Natural killer cell treated with Interleukin-12 subunit alpha and Interleukin-12 subunit beta and Interleukin-15 and Interleukin-18, amount 100 ng/mL, for 72 hours (primary cell): ENCODE measurements at regions not wholly inside any gene's neighbourhood (a gene's known extent, or its start where the extent isn't known, plus 50 kb on each side); places are given as distances from the start of the nearest gene placed in this dataset.

Experiments
- ATAC-seq, 2 donors: fragments of 150-1000 bp; cut with Tn5 transposase in 1 of 2; sonication (Bioruptor Pico), chemical (Tn5 transposase) in 1 of 2; 2 replicates each; pipeline ENCODE4 v1.10.0; 2021
- DNase-seq: peaks from one replicate; pipeline ENCODE4 v3.0.0; 2022; ENCODE audit warnings: low spot score
- H3K27ac Mint-ChIP-seq, 2 donors: 1 replicate in 1 of 2; 2 replicates in 1 of 2; pipeline ENCODE4 v1.8.0; 2022; ENCODE audit warnings: mixed read lengths in 2 of 2, mild to moderate bottlenecking in 1 of 2, moderate library complexity in 1 of 2
- H3K27me3 Mint-ChIP-seq, 2 donors: 1 replicate in 1 of 2; 2 replicates in 1 of 2; pipeline ENCODE4 v1.8.0; 2022; ENCODE audit warnings: mixed read lengths in 2 of 2
- H3K36me3 Mint-ChIP-seq: one replicate; pipeline ENCODE4 v1.8.0; 2022; ENCODE audit warnings: mixed read lengths
- H3K4me1 Mint-ChIP-seq, 2 donors: 1 replicate in 1 of 2; 2 replicates in 1 of 2; pipeline ENCODE4 v1.8.0; 2022; ENCODE audit warnings: low read depth in 2 of 2, mixed read lengths in 2 of 2, mild to moderate bottlenecking in 1 of 2
- H3K4me3 Mint-ChIP-seq: one replicate; pipeline ENCODE4 v1.8.0; 2022; ENCODE audit warnings: mixed read lengths
- H3K9me3 Mint-ChIP-seq: 2 replicates; pipeline ENCODE4 v1.8.0; 2022; ENCODE audit warnings: mixed read lengths

DNA sequence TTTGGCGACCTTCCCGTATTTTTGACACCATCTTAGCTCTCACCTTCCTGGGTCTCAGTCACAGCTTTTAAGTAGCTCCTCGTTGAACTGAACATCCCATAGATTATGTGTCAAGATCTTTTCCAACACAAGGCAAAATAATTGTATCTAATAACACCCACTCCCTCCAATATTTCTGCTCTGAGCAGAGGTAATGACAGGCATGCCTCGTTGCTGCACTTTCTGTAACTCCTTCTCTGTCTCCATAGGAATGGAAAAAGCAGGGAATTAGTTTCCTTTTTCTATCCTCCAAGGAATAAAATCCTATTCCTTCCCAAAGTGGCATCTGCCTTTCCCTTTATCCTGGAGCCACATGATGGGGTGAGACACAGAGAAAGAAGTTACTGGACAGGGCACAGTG lies 174.0 kb upstream of the CDH20 start:
- Mint-ChIP-seq H3K36me3 (no peaks in the 10 kb centered on the region), H3K27me3 (no peaks in the 10 kb centered on the region), H3K27ac (no peak overlapping the region), H3K4me3 (no peak overlapping the region), H3K9me3 (peaks cover 6% of the 10 kb centered on the region), H3K4me1 (no peaks in the 10 kb centered on the region)
- ATAC-seq (no peak), DNase-seq (no peak)

DNA sequence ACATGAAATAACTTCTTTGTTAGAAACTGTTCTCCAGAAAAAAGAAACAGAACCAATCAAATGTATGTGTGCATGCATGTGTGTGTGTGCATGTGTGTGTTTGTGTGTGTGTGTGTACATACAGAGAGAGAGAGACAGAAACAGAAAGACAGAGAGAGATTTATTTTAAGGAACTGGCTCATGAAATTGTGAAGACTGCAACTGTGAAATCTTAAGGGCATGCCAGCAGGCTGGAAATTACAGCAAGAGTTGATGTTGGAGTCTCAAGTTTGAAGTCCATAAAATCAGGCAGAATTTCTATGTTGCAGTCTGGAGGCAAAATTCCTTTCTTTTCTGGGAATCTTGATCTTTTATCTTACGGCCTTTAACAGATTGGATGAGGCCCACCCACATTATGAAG lies 168.9 kb upstream of the CDH20 start:
- no peak for ATAC-seq
- H3K36me3 Mint-ChIP-seq: no peaks in the 10 kb centered on the region
- no peak overlapping the region for H3K27ac Mint-ChIP-seq
- DNase-seq: no peak
- peaks cover 4% of the 10 kb centered on the region for H3K9me3 Mint-ChIP-seq
- H3K27me3 Mint-ChIP-seq: no peaks in the 10 kb centered on the region
- H3K4me3 Mint-ChIP-seq: no peak overlapping the region
- H3K4me1 Mint-ChIP-seq: no peaks in the 10 kb centered on the region

DNA sequence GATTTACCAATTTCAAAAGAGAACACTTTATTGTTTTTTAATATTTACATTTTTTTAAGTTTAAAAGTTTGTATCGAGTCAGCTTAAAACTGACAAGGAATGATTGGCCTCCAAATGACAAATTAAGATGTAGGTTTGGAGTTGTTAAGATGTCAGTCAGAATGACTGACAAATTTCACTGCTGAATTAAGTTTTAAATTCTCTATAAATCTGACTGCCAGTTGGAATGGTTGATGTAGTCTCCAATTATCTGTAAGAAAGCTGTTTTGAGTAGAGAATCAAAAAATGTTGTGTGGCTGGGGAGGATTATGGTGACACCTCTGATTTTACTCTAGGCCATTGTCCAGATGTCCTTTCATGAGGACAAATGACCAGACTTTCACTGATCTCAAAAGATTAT lies 165.3 kb upstream of the CDH20 start:
- no peak overlapping the region for H3K27ac Mint-ChIP-seq
- DNase-seq (no peak), ATAC-seq (no peak)
- H3K27me3 Mint-ChIP-seq: no peaks in the 10 kb centered on the region
- no peak overlapping the region for H3K4me3 Mint-ChIP-seq
- H3K9me3 Mint-ChIP-seq: peaks cover 4% of the 10 kb centered on the region
- no peaks in the 10 kb centered on the region for H3K36me3 Mint-ChIP-seq
- no peaks in the 10 kb centered on the region for H3K4me1 Mint-ChIP-seq

DNA sequence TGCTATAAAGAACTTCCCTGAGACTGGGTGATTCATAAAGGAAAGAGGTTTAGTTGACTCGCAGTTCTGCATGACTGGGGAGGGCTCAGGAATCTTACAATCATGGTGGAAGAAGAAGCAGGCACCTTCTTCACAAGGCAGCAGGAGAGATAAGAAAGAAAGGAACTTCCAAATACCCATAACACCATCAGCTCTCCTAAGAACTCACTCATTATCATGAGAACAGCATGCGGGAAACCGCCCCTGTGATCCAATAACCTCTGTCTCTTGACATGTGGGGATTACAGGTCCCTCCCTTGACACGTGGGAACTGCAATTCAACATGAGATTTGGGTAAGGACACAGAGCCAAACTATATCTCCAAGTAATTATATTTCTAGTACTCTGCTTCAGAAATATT lies 163.8 kb upstream of the CDH20 start:
- no peak overlapping the region for H3K4me3 Mint-ChIP-seq
- no peak overlapping the region for H3K27ac Mint-ChIP-seq
- no peak for DNase-seq
- H3K36me3 Mint-ChIP-seq: no peaks in the 10 kb centered on the region
- no peaks in the 10 kb centered on the region for H3K27me3 Mint-ChIP-seq
- H3K9me3 Mint-ChIP-seq: peaks cover 6% of the 10 kb centered on the region
- ATAC-seq: no peak
- no peaks in the 10 kb centered on the region for H3K4me1 Mint-ChIP-seq

DNA sequence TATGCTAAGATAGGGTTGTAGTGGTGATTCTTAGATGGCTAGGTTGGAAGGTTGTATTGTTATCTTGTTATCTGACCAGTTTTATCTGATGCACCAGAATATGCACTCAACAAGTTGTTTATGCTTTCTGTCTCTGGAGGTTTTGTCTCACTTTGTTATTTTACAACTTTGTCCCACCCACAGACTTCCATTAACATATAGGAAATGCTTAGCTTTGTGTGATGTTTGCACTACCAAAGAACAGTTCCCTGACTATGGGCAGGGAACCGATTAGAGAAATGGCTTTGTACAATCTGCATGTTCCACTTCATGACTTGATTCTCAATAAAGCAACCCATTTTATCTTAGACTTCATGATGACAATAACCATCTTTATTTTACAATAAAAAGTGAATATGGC lies 160.6 kb upstream of the CDH20 start:
- peaks cover 13% of the 10 kb centered on the region for H3K9me3 Mint-ChIP-seq
- H3K4me3 Mint-ChIP-seq: no peak overlapping the region
- ATAC-seq (no peak), DNase-seq (no peak)
- no peaks in the 10 kb centered on the region for H3K4me1 Mint-ChIP-seq
- no peaks in the 10 kb centered on the region for H3K36me3 Mint-ChIP-seq
- H3K27me3 Mint-ChIP-seq: no peaks in the 10 kb centered on the region
- no peak overlapping the region for H3K27ac Mint-ChIP-seq

DNA sequence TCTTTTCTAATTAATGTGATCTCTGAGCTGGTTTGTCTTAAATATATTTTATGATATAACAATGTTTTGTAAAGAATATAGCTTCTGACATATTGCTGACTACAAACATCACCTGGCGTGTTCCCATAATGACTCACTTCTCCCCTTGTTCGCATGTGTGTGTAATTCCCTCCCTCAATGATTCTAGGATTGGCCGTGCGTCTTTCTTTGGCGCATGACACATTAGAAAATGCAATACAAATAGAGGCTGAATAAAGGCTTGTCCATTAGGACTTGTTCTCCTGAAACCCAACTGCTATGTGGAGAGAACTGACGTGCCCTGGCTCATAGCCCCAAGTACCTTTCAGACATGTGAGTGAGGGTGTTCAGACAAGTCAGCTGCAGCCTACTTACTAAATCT lies 159.7 kb upstream of the CDH20 start:
- DNase-seq (no peak), ATAC-seq (no peak)
- Mint-ChIP-seq H3K9me3 (peaks cover 13% of the 10 kb centered on the region), H3K27ac (no peak overlapping the region), H3K27me3 (no peaks in the 10 kb centered on the region), H3K36me3 (no peaks in the 10 kb centered on the region), H3K4me3 (no peak overlapping the region), H3K4me1 (no peaks in the 10 kb centered on the region)

DNA sequence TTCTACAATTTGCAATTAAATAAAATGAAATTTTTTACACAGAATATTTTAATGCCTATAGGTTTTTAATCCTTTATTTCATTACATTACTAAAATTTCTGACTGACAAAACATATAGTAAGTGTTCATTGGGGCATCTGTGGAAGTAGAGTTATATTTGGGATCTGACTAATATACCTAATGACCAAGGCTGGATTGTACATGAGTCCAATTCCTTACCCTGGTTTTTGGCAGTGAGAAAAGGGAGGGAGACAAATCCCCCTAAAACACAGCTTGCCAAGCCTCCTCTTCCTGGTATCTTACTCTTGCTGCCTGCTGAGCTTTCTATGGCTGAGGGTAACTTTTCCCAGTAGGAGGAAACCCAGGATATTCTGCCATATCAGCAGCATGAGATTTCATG lies 149.4 kb upstream of the CDH20 start:
- Mint-ChIP-seq H3K4me3 (no peak overlapping the region), H3K27me3 (no peaks in the 10 kb centered on the region), H3K36me3 (no peaks in the 10 kb centered on the region), H3K4me1 (no peaks in the 10 kb centered on the region), H3K27ac (no peak overlapping the region), H3K9me3 (peaks cover 15% of the 10 kb centered on the region)
- DNase-seq (no peak), ATAC-seq (no peak)

DNA sequence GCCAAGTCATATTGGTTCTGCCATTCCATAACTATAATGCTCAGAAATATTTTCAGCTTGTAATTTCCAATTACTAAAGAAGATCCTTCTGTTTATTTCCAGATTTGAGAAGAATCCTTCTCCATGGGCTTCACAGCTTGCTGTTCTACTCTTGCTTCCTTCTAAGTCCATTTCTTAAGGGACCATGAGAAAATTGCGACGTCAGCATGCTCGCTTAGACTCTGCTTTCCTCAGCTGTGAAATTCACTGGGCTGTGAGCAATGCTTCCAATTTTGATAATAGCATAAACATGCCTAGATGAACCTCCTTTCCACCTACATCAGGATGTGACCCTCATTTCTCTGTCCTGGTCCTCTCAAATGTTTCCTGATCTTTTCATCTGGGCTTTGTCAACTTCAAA lies 145.3 kb upstream of the CDH20 start:
- no peak overlapping the region for H3K27ac Mint-ChIP-seq
- ATAC-seq (no peak), DNase-seq (no peak)
- H3K4me3 Mint-ChIP-seq: no peak overlapping the region
- no peaks in the 10 kb centered on the region for H3K36me3 Mint-ChIP-seq
- no peaks in the 10 kb centered on the region for H3K4me1 Mint-ChIP-seq
- H3K27me3 Mint-ChIP-seq: no peaks in the 10 kb centered on the region
- H3K9me3 Mint-ChIP-seq: peaks cover 21% of the 10 kb centered on the region

DNA sequence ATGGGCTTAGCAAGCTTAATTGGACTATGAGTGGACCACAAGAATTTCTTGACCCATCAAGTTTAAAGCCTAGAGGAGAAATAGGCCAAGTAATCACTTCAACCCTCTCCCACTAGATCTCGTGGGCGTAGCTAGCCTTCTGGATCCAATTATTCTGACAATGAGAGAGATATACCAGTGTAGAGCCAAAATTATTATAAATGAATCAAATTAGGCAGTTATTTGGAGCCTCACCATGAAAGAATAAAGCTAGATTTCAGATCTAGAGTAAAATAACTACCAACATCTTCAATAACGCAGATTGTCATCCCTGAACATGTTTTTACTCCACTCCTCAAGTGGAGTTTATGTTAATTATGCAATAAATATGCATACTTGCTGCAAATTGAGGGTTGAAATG lies 143.9 kb upstream of the CDH20 start:
- Mint-ChIP-seq H3K4me3 (no peak overlapping the region), H3K36me3 (no peaks in the 10 kb centered on the region), H3K27me3 (no peaks in the 10 kb centered on the region), H3K27ac (no peak overlapping the region), H3K4me1 (no peaks in the 10 kb centered on the region), H3K9me3 (peaks cover 24% of the 10 kb centered on the region)
- no peak for ATAC-seq
- DNase-seq: no peak

DNA sequence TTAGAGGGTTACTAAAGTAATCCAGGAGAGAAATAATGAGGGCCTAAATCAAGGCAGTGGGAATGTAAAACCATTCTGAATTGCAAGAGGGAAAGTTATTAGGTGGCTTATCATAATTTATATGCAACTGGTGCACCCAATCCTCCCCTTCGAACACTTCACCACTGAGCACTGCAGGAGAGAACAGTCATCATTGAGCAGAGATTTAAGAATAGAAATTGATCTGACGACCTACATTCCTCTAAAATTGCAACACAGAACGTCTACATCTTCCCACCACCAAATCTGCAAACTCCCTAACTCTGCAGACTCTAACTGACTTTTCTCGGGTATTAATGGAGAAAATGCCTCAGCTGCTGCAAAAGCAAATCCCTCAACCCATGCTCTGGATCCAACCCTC lies 138.5 kb upstream of the CDH20 start:
- no peak for DNase-seq
- Mint-ChIP-seq H3K36me3 (no peaks in the 10 kb centered on the region), H3K27ac (no peak overlapping the region), H3K27me3 (no peaks in the 10 kb centered on the region), H3K4me3 (no peak overlapping the region), H3K9me3 (peaks cover 10% of the 10 kb centered on the region), H3K4me1 (no peaks in the 10 kb centered on the region)
- no peak for ATAC-seq

DNA sequence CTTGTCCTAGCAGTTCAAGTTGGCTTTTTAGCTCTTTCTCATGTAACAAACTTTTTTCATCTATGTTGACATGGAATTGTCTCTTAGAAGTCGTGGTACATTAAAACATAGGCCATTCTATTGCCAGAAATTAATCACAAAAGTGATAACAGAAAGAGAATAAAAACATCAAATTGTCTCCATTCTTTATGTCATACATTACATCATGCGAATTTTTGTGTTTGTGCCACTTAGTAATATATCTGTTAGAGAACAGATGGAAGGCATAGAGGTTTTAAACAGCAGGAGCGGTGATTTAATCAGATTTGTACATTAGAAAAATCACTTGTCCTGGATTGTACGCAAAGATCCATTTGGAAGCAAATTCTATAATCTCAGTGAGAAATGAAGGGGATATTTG lies 136.5 kb upstream of the CDH20 start:
- Mint-ChIP-seq H3K27ac (no peak overlapping the region), H3K4me3 (no peak overlapping the region), H3K9me3 (peaks cover 3% of the 10 kb centered on the region), H3K36me3 (no peaks in the 10 kb centered on the region), H3K27me3 (no peaks in the 10 kb centered on the region), H3K4me1 (no peaks in the 10 kb centered on the region)
- ATAC-seq (no peak), DNase-seq (no peak)

DNA sequence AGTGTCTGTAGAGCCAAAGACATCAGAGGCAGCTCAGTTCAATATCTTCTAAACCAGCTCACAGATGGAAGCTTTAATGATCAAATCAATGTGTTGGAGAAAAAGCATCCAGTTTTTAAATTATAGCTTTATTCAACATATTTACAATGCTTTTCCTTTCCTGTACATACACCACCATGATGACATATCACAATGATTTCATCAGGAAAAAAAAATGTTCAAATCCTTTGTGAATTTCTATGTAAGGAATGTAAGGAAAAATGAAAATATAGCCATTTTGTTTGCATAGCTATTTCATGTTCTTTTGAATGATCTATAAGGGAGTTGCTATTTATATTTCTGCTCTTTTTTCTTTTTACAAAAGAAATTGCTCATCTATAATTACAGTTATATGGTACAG lies 134.7 kb upstream of the CDH20 start:
- Mint-ChIP-seq H3K27ac (no peak overlapping the region), H3K9me3 (peaks cover 3% of the 10 kb centered on the region), H3K4me1 (no peaks in the 10 kb centered on the region), H3K36me3 (no peaks in the 10 kb centered on the region), H3K27me3 (no peaks in the 10 kb centered on the region), H3K4me3 (no peak overlapping the region)
- ATAC-seq (no peak), DNase-seq (no peak)

DNA sequence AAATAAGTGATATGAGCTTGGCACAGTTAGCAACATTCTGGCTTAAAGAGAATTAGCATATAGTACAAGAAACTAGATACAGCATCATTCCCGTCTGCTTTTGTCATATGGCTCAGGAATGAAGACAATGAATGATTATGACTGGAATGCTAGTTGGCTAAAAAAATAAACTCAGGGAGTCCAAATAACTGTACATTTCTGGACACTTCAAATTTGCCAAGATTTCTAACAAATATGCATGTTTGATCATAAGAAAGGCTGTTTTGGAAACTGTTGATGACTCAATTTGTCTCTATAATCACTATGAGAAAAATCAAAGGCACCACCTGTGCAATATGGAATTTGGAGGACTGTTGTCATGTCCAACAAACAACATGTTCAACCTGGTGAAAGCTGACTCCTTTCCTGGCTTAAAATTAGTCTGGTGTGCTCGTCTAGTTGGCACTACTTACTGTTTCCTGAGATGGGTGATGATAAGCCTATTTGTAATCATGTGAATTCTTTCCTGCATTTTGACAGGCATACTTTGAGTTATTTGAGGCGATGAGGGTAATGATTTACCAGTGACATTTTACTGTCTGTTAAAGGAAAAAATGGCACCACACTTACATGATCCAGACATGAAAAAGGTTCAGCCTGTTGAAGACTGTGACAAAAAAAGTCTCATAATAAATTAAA lies 133.9 kb upstream of the CDH20 start:
- Mint-ChIP-seq H3K27ac (no peak overlapping the region), H3K36me3 (no peaks in the 10 kb centered on the region), H3K9me3 (peaks cover under 1% of the 10 kb centered on the region), H3K4me3 (no peak overlapping the region), H3K4me1 (no peaks in the 10 kb centered on the region), H3K27me3 (no peaks in the 10 kb centered on the region)
- DNase-seq (no peak), ATAC-seq (no peak)

DNA sequence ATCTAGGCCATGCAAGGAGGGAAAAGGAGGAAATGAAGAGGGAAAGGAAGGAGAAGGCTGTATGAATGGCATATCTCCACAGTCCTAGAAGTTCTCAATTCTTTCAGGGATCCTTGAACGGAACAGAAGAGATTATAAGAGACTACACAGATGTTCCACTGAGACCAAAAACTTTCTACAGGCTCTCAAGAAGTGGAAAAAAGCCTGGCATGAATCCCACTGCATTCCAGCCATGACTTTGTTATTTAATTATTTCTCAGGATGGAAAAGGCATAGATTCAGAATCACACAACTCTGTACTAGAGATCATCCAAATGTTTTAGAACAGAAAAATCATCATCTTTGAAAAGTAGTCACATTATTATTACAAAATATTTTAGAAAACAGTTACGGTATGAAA lies 131.7 kb upstream of the CDH20 start:
- no peak for DNase-seq
- Mint-ChIP-seq H3K9me3 (no peaks in the 10 kb centered on the region), H3K4me1 (no peaks in the 10 kb centered on the region), H3K27me3 (no peaks in the 10 kb centered on the region), H3K27ac (no peak overlapping the region), H3K4me3 (no peak overlapping the region), H3K36me3 (no peaks in the 10 kb centered on the region)
- no peak for ATAC-seq

DNA sequence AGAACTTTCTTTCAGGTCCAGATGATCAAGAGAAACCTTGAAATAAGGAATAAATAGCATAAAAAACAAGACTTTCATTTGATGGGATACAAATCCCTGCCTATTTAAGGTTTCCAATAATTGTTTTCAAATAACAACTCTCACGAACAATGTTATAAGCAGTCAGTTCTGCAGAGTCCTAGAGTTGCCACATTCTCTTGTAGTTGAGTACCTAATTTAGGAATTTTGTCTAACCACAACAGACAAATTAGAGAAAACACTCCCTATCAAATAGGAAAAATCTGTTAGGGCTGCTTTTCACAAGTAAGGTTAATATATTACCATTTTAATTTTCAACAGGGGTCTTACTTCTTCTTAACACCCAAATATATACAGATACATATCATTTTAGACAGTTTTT lies 130.1 kb upstream of the CDH20 start:
- H3K9me3 Mint-ChIP-seq: no peaks in the 10 kb centered on the region
- no peaks in the 10 kb centered on the region for H3K27me3 Mint-ChIP-seq
- DNase-seq: no peak
- no peaks in the 10 kb centered on the region for H3K4me1 Mint-ChIP-seq
- no peak for ATAC-seq
- H3K36me3 Mint-ChIP-seq: no peaks in the 10 kb centered on the region
- H3K27ac Mint-ChIP-seq: no peak overlapping the region
- H3K4me3 Mint-ChIP-seq: no peak overlapping the region
